Neural cell (in vitro differentiated cells): ENCODE measurements at regions not wholly inside any gene's neighbourhood (a gene's known extent, or its start where the extent isn't known, plus 50 kb on each side); places are given as distances from the start of the nearest gene placed in this dataset.

Experiments
- CTCF ChIP-seq: fragments of 450-650 bp; IDR thresholded peaks from 2 replicates; pipeline ENCODE4 v1.5.1; 2014; ENCODE audit warnings: antibody characterized with exemption, mild to moderate bottlenecking, moderate library complexity; ENCODE audit not compliant: poor library complexity, severe bottlenecking
- EP300 ChIP-seq: fragments of 450-650 bp; conservative IDR thresholded peaks from 2 replicates; pipeline ENCODE4 v1.6.1; 2014; ENCODE audit warnings: antibody characterized with exemption, mild to moderate bottlenecking, moderate library complexity; ENCODE audit not compliant: poor library complexity, severe bottlenecking
- EZH2 ChIP-seq: fragments of 200-600, 300-800 bp; shearing (Covaris generic), sonication (generic); IDR thresholded peaks from 2 replicates; pipeline ENCODE4 v1.6.1; 2014; ENCODE audit warnings: antibody characterized with exemption, low read length, borderline replicate concordance, mild to moderate bottlenecking; ENCODE audit not compliant: insufficient read depth, poor library complexity, severe bottlenecking
- POLR2AphosphoS5 ChIP-seq: IDR thresholded peaks from 2 replicates; pipeline ENCODE4 v1.6.1; 2012

GRCh38 chr5:135139381-135140134, 105.5 kb upstream of the PITX1 start:
- no peak for TF ChIP-seq CTCF
- TF ChIP-seq POLR2AphosphoS5 = no peak
- no peak for TF ChIP-seq EP300
- no peak for TF ChIP-seq EZH2
